Neural progenitor cell (in vitro differentiated cells): ENCODE measurements at regions not wholly inside any gene's neighbourhood (a gene's known extent, or its start where the extent isn't known, plus 50 kb on each side); places are given as distances from the start of the nearest gene placed in this dataset.

ENCODE experiments used
- DNase-seq: peaks from one replicate; pipeline ENCODE4 v3.0.0-alpha.2; 2016; ENCODE audit warnings: low spot score
- H2AFZ ChIP-seq: fragments of 200-600 bp; sonication (generic); replicated peaks from 2 replicates; pipeline ENCODE4 v1.6.1; 2016; ENCODE audit warnings: antibody characterized with exemption
- H3F3A ChIP-seq: fragments of 200-600 bp; sonication (generic); 2 replicates; pipeline ENCODE4 v1.6.1; 2016; ENCODE audit warnings: antibody characterized with exemption, low read depth
- H3K27ac ChIP-seq: fragments of 200-600 bp; sonication (generic); 2 replicates; pipeline ENCODE4 v1.5.1; 2016; ENCODE audit warnings: mild to moderate bottlenecking
- H3K27me3 ChIP-seq: fragments of 200-600 bp; sonication (generic); 2 replicates; pipeline ENCODE4 v1.6.1; 2016; ENCODE audit warnings: mild to moderate bottlenecking, moderate library complexity
- H3K36me3 ChIP-seq: fragments of 200-600 bp; sonication (generic); 2 replicates; pipeline ENCODE4 v1.5.1; 2016
- H3K4me1 ChIP-seq: fragments of 200-600 bp; sonication (generic); 2 replicates; pipeline ENCODE4 v1.6.1; 2016; ENCODE audit warnings: mixed run types
- H3K4me2 ChIP-seq: fragments of 200-600 bp; sonication (generic); 2 replicates; pipeline ENCODE4 v1.6.1; 2016
- H3K4me3 ChIP-seq: fragments of 200-600 bp; sonication (generic); 2 replicates; pipeline ENCODE4 v1.5.1; 2016
- H3K79me2 ChIP-seq: fragments of 200-600 bp; sonication (generic); 2 replicates; pipeline ENCODE4 v1.6.1; 2016; ENCODE audit warnings: low read depth
- H3K9ac ChIP-seq: fragments of 200-600 bp; sonication (generic); 2 replicates; pipeline ENCODE4 v1.6.1; 2016
- H3K9me3 ChIP-seq: fragments of 200-600 bp; sonication (generic); 2 replicates; pipeline ENCODE4 v1.5.1; 2016; ENCODE audit warnings: low read depth
- H4K20me1 ChIP-seq: fragments of 200-600 bp; sonication (generic); 2 replicates; pipeline ENCODE4 v1.6.1; 2016; ENCODE audit warnings: low read depth
- H3K27ac Mint-ChIP-seq: 3 replicates; pipeline ENCODE4 v1.8.0; 2021; ENCODE audit warnings: mixed read lengths
- H3K27me3 Mint-ChIP-seq: 2 replicates; pipeline ENCODE4 v1.8.0; 2022; ENCODE audit warnings: low read depth, mild to moderate bottlenecking, inconsistent platforms, moderate library complexity, mixed read lengths; ENCODE audit not compliant: insufficient read depth
- H3K36me3 Mint-ChIP-seq: 3 replicates; pipeline ENCODE4 v1.8.0; 2021; ENCODE audit warnings: mixed read lengths
- H3K4me1 Mint-ChIP-seq: 3 replicates; pipeline ENCODE4 v1.8.0; 2021; ENCODE audit warnings: mixed read lengths
- H3K4me3 Mint-ChIP-seq: 3 replicates; pipeline ENCODE4 v1.8.0; 2021; ENCODE audit warnings: mild to moderate bottlenecking, moderate library complexity, mixed read lengths
- H3K9me3 Mint-ChIP-seq: 3 replicates; pipeline ENCODE4 v1.8.0; 2020; ENCODE audit warnings: mixed read lengths
- CTCF ChIP-seq: fragments of 200-600 bp; sonication (generic); IDR thresholded peaks from 2 replicates; pipeline ENCODE4 v1.5.1; 2017; ENCODE audit warnings: antibody characterized with exemption, mild to moderate bottlenecking
- EZH2 ChIP-seq: fragments of 200-600 bp; sonication (generic); IDR thresholded peaks from 2 replicates; pipeline ENCODE4 v1.6.1; 2017; ENCODE audit warnings: antibody characterized with exemption, mild to moderate bottlenecking, moderate library complexity
- EZH2phosphoT487 ChIP-seq: fragments of 200-600 bp; sonication (generic); IDR thresholded peaks from 2 replicates; pipeline ENCODE4 v1.6.1; 2017; ENCODE audit warnings: antibody characterized with exemption

- H4K20me1 ChIP-seq: no peaks in the 10 kb centered on the region
- no peak for TF ChIP-seq EZH2phosphoT487
- H3F3A ChIP-seq: no peaks in the 10 kb centered on the region
- H3K4me3 Mint-ChIP-seq: no peak overlapping the region
- H3K36me3 ChIP-seq: no peaks in the 10 kb centered on the region
- no peak overlapping the region for H3K9ac ChIP-seq
- H3K4me1 Mint-ChIP-seq: peaks cover 3% of the 10 kb centered on the region
- no peaks in the 10 kb centered on the region for H3K9me3 ChIP-seq
- DNase-seq: no peak
- no peak overlapping the region for H3K4me2 ChIP-seq
- H3K36me3 Mint-ChIP-seq: no peaks in the 10 kb centered on the region
- H3K79me2 ChIP-seq: no peaks in the 10 kb centered on the region
- no peaks in the 10 kb centered on the region for H3K27me3 ChIP-seq
- H2AFZ ChIP-seq: no peak overlapping the region
- H3K4me1 ChIP-seq: no peaks in the 10 kb centered on the region
- peak overlapping the region; percentile 2 for H3K27ac Mint-ChIP-seq
- H3K9me3 Mint-ChIP-seq: no peaks in the 10 kb centered on the region
- H3K27me3 Mint-ChIP-seq: no peaks in the 10 kb centered on the region
- H3K27ac ChIP-seq: no peak overlapping the region
- H3K4me3 ChIP-seq: no peak overlapping the region
Observed at GRCh38 chr3:163786416-163786815, 1291.9 kb downstream of the SI start.

GRCh38 chr3:163785693-163786092 is 1292.6 kb downstream of the SI start:
- Histone ChIP-seq H3K4me2 (no peak overlapping the region), H3K36me3 (no peaks in the 10 kb centered on the region), H3K27ac (no peak overlapping the region), H3K4me3 (no peak overlapping the region), H3K9me3 (no peaks in the 10 kb centered on the region), H3K9ac (no peak overlapping the region), H3K79me2 (no peaks in the 10 kb centered on the region), H2AFZ (no peak overlapping the region), H3K4me1 (no peaks in the 10 kb centered on the region), H3K27me3 (no peaks in the 10 kb centered on the region), H3F3A (no peaks in the 10 kb centered on the region), H4K20me1 (no peaks in the 10 kb centered on the region)
- Mint-ChIP-seq H3K27me3 (no peaks in the 10 kb centered on the region), H3K27ac (no peak overlapping the region), H3K4me1 (peaks cover 3% of the 10 kb centered on the region), H3K9me3 (no peaks in the 10 kb centered on the region), H3K4me3 (no peak overlapping the region), H3K36me3 (no peaks in the 10 kb centered on the region)
- TF ChIP-seq CTCF (peak; percentile 65), EZH2 (no peak)
- DNase-seq: peak; percentile 56

GRCh38 chr3:163779396-163780344 is 1298.6 kb downstream of the SI start:
- no peaks in the 10 kb centered on the region for H3K36me3 ChIP-seq
- Mint-ChIP-seq H3K4me1 (no peaks in the 10 kb centered on the region), H3K27ac (no peak overlapping the region), H3K4me3 (no peak overlapping the region), H3K27me3 (no peaks in the 10 kb centered on the region), H3K36me3 (no peaks in the 10 kb centered on the region), H3K9me3 (peaks cover 3% of the 10 kb centered on the region)
- no peak overlapping the region for H3K9ac ChIP-seq
- H3K4me3 ChIP-seq: no peak overlapping the region
- no peak overlapping the region for H3K27ac ChIP-seq
- peaks cover 6% of the 10 kb centered on the region for H3K4me1 ChIP-seq
- TF ChIP-seq CTCF (peak; percentile 61), EZH2 (no peak), EZH2phosphoT487 (no peak)
- no peaks in the 10 kb centered on the region for H3K27me3 ChIP-seq
- DNase-seq: peak; percentile 22
- H3K79me2 ChIP-seq: no peaks in the 10 kb centered on the region
- no peaks in the 10 kb centered on the region for H3F3A ChIP-seq
- no peaks in the 10 kb centered on the region for H3K9me3 ChIP-seq
- H3K4me2 ChIP-seq: peak overlapping the region; percentile 3
- no peak overlapping the region for H2AFZ ChIP-seq
- no peaks in the 10 kb centered on the region for H4K20me1 ChIP-seq

GRCh38 chr3:163776743-163777142 is 1301.6 kb downstream of the SI start:
- H4K20me1 ChIP-seq: no peaks in the 10 kb centered on the region
- H3K9me3 Mint-ChIP-seq: peaks cover 3% of the 10 kb centered on the region
- no peak overlapping the region for H3K9ac ChIP-seq
- no peak overlapping the region for H3K27ac ChIP-seq
- no peak overlapping the region for H3K27ac Mint-ChIP-seq
- H3K36me3 ChIP-seq: no peaks in the 10 kb centered on the region
- no peaks in the 10 kb centered on the region for H3K79me2 ChIP-seq
- no peak overlapping the region for H3K4me3 ChIP-seq
- TF ChIP-seq CTCF (no peak), EZH2phosphoT487 (no peak), EZH2 (no peak)
- H3K4me2 ChIP-seq: no peak overlapping the region
- DNase-seq: no peak
- no peak overlapping the region for H3K4me3 Mint-ChIP-seq
- no peaks in the 10 kb centered on the region for H3K36me3 Mint-ChIP-seq
- no peaks in the 10 kb centered on the region for H3F3A ChIP-seq
- H3K4me1 ChIP-seq: peaks cover 6% of the 10 kb centered on the region
- no peak overlapping the region for H2AFZ ChIP-seq
- H3K27me3 Mint-ChIP-seq: peaks cover 2% of the 10 kb centered on the region
- no peaks in the 10 kb centered on the region for H3K9me3 ChIP-seq
- no peaks in the 10 kb centered on the region for H3K4me1 Mint-ChIP-seq
- no peaks in the 10 kb centered on the region for H3K27me3 ChIP-seq
